Cardiac septum (tissue), 1 donor: ENCODE measurements at regions not wholly inside any gene's neighbourhood (a gene's known extent, or its start where the extent isn't known, plus 50 kb on each side); places are given as distances from the start of the nearest gene placed in this dataset.
"Not testable (repeated sequence)": the region's sequence is repeated elsewhere in the genome, so short reads cannot be mapped to it uniquely, and the experiment has no call there.

Source experiments
- DNase-seq: peaks from one replicate; pipeline ENCODE4 v3.0.0-alpha.2; 2020; ENCODE audit warnings: low spot score
- intact Hi-C: fragments of 100-400 bp; cut with DNase I; formaldehyde crosslinking; loops from one replicate; pipeline ENCODE4 v1.14.0; 2022
- donor health status: DM: no; HTN: no; CAD: no.

- intact Hi-C loops, result no loop called here
- DNase-seq, result no peak
These were observed 88.3 kb downstream of the NCOR2 start for GRCh38 chr12:124478985-124479645.

- intact Hi-C loops, result no loop called here
- DNase-seq, result no peak
These were observed 89.0 kb downstream of the NCOR2 start for GRCh38 chr12:124478416-124478815.

GRCh38 chr12:124477107-124477915 is 90.1 kb downstream of the NCOR2 start:
- DNase-seq, result no peak
- intact Hi-C loops, result no loop called here

- DNase-seq, result no peak
These were observed 91.4 kb downstream of the NCOR2 start for GRCh38 chr12:124476011-124476400.

GRCh38 chr12:124475295-124476010 is 92.0 kb downstream of the NCOR2 start:
- intact Hi-C loops, result loop anchor here (2.0 kb wide), 1 partner anchor 19 kb away; no protein-coding TSS in a partner anchor
- DNase-seq, result no peak

More at GRCh38 chr12:124476011-124476400, 91.4 kb downstream of the NCOR2 start:
- intact Hi-C loops, result no loop called here

- intact Hi-C loops, result loop anchor here (2.0 kb wide), 1 partner anchor 18 kb away; no protein-coding TSS in a partner anchor
- no peak for DNase-seq
These were observed 92.7 kb downstream of the NCOR2 start for GRCh38 chr12:124474709-124475108.

- intact Hi-C loops, result no loop called here
- no peak for DNase-seq
These were observed 94.6 kb downstream of the NCOR2 start for GRCh38 chr12:124472690-124473279.

- DNase-seq, result no peak
- intact Hi-C loops, result no loop called here
These were observed 95.6 kb downstream of the NCOR2 start for GRCh38 chr12:124471828-124472227.

- intact Hi-C loops, result no loop called here
- DNase-seq, result no peak
These were observed 96.6 kb downstream of the NCOR2 start for GRCh38 chr12:124470806-124471205.

GRCh38 chr12:124470139-124470538 is 97.3 kb downstream of the NCOR2 start:
- intact Hi-C loops, result no loop called here
- no peak for DNase-seq

GRCh38 chr12:124469193-124469888 is 98.1 kb downstream of the NCOR2 start:
- no peak for DNase-seq
- intact Hi-C loops, result no loop called here

GRCh38 chr12:124467549-124467948 is 99.9 kb downstream of the NCOR2 start:
- intact Hi-C loops, DNase-seq: not testable (repeated sequence)

- DNase-seq, result peak; percentile 87
These were observed 100.9 kb downstream of the NCOR2 start for GRCh38 chr12:124466216-124467128.

GRCh38 chr12:124465473-124465872 is 101.9 kb downstream of the NCOR2 start:
- DNase-seq, result no peak
- intact Hi-C loops, result no loop called here

More at GRCh38 chr12:124466216-124467128, 100.9 kb downstream of the NCOR2 start:
- intact Hi-C loops, result no loop called here

- intact Hi-C loops, result no loop called here
- DNase-seq, result no peak
These were observed 102.6 kb downstream of the NCOR2 start for GRCh38 chr12:124464830-124465229.

GRCh38 chr12:124464062-124464461 is 103.3 kb downstream of the NCOR2 start:
- intact Hi-C loops, result no loop called here
- DNase-seq, result no peak

GRCh38 chr12:124463341-124463921 is 104.0 kb downstream of the NCOR2 start:
- intact Hi-C loops, result no loop called here
- DNase-seq, result no peak

GRCh38 chr12:124462750-124463149 is 104.7 kb downstream of the NCOR2 start:
- DNase-seq, result no peak
- intact Hi-C loops, result no loop called here
